C4-2B (cell line): ENCODE measurements at regions not wholly inside any gene's neighbourhood (a gene's known extent, or its start where the extent isn't known, plus 50 kb on each side); places are given as distances from the start of the nearest gene placed in this dataset.

ENCODE experiments used
- CTCF ChIP-seq: fragments of 450-650 bp; conservative IDR thresholded peaks from 2 replicates; pipeline ENCODE4 v1.5.1; 2017; ENCODE audit warnings: mild to moderate bottlenecking
- ZFX ChIP-seq: fragments of 450-650 bp; IDR thresholded peaks from 2 replicates; pipeline ENCODE4 v1.6.1; 2017

- no peak for TF ChIP-seq CTCF
- no peak for TF ChIP-seq ZFX
Measured at GRCh38 chr12:107921062-107921461, 146.6 kb downstream of the ASCL4 start.
